Upper lobe of left lung (tissue), 6 donors: ENCODE measurements at regions not wholly inside any gene's neighbourhood (a gene's known extent, or its start where the extent isn't known, plus 50 kb on each side); places are given as distances from the start of the nearest gene placed in this dataset.
A peak's percentile ranks its signal among the peaks of the same experiment; 100 is the strongest.

Experiments used
- ATAC-seq, 2 donors: fragments of 200-7000 bp; cut with Tn5 transposase; one replicate each; pipeline ENCODE4 v1.9.1; 2022; ENCODE audit warnings: mild to moderate bottlenecking in 2 of 2, moderate library complexity in 2 of 2; ENCODE audit not compliant: low FRiP score in 2 of 2
- DNase-seq, 2 donors: peaks; one replicate each; pipeline ENCODE4 v3.0.0-alpha.2; 2019 to 2020
- H3K27ac ChIP-seq, 4 donors: fragments of 200-600 bp; sonication (generic); one replicate each; pipeline ENCODE4 v1.5.1; 2016 to 2019
- H3K27me3 ChIP-seq, 4 donors: fragments of 200-600 bp; sonication (generic); one replicate each; pipeline ENCODE4 v1.5.1; 2017 to 2019
- H3K36me3 ChIP-seq, 4 donors: fragments of 200-600 bp; sonication (generic); one replicate each; pipeline ENCODE4 v1.5.1; 2016 to 2019
- H3K4me1 ChIP-seq, 4 donors: fragments of 200-600 bp; sonication (generic); one replicate each; pipeline ENCODE4 v1.5.1; 2018 to 2019
- H3K4me3 ChIP-seq, 4 donors: fragments of 200-600 bp; sonication (generic); one replicate each; pipeline ENCODE4 v1.5.1; 2017 to 2019; ENCODE audit warnings: mild to moderate bottlenecking in 2 of 4, moderate library complexity in 1 of 4
- H3K9me3 ChIP-seq, 4 donors: fragments of 200-600 bp; sonication (generic); one replicate each; pipeline ENCODE4 v1.5.1; 2018 to 2019
- CTCF ChIP-seq, 6 experiments: fragments of 450-650 bp in 4 of 6; fragments of 200-600 bp in 2 of 6; sonication (generic) in 2 of 6; IDR thresholded peaks; one replicate each; pipeline ENCODE4 v1.5.1; 2016 to 2019; ENCODE audit warnings: antibody characterized with exemption in 6 of 6
- EP300 ChIP-seq, 4 donors: sonication (generic); formaldehyde crosslinking; IDR thresholded peaks; one replicate each; pipeline ENCODE4 v1.5.1; 2017; ENCODE audit warnings: antibody characterized with exemption in 4 of 4, control low read depth in 2 of 4
- POLR2A ChIP-seq, 4 donors: fragments of 450-650 bp; IDR thresholded peaks; one replicate each; pipeline ENCODE4 v1.5.1; 2016 to 2017; ENCODE audit warnings: antibody characterized with exemption in 4 of 4, mild to moderate bottlenecking in 2 of 4
- POLR2AphosphoS5 ChIP-seq, 2 donors: sonication (generic); formaldehyde crosslinking; IDR thresholded peaks; one replicate each; pipeline ENCODE4 v1.5.1; 2017; ENCODE audit warnings: antibody characterized with exemption in 2 of 2
- WGBS, 2 donors: methylation state at CpG; one replicate each; pipeline ENCODE4 v1.1.5; 2017 to 2018; 5-methylcytosine and 5-hydroxymethylcytosine counted together
- donor health status: DM: no; HTN: no; CAD: no; lungs with moderate emphysema.
- donor health status: DM: no; HTN: yes; CAD: no; lungs with severe emphysema.

GRCh38 chr10:106000721-106001120 is 1163.8 kb downstream of the SORCS1 start:
- no peak overlapping the region for H3K4me3 ChIP-seq
- DNase-seq, result no peak
- H3K27me3 ChIP-seq, result no peaks in the 10 kb centered on the region
- H3K9me3 ChIP-seq, result no peaks in the 10 kb centered on the region
- TF ChIP-seq CTCF (IDR thresholded peaks at IDR 0.05) (no peak), EP300 (IDR thresholded peaks at IDR 0.05) (no peak), POLR2A (IDR thresholded peaks at IDR 0.05) (no peak), POLR2AphosphoS5 (IDR thresholded peaks at IDR 0.05) (no peak)
- H3K36me3 ChIP-seq, result no peaks in the 10 kb centered on the region
- no peaks in the 10 kb centered on the region for H3K4me1 ChIP-seq
- WGBS, 2 donors, result 79 to 93% methylated on average over 2 of the region's 2 CpGs
- no peak for ATAC-seq
- no peak overlapping the region for H3K27ac ChIP-seq

DNA sequence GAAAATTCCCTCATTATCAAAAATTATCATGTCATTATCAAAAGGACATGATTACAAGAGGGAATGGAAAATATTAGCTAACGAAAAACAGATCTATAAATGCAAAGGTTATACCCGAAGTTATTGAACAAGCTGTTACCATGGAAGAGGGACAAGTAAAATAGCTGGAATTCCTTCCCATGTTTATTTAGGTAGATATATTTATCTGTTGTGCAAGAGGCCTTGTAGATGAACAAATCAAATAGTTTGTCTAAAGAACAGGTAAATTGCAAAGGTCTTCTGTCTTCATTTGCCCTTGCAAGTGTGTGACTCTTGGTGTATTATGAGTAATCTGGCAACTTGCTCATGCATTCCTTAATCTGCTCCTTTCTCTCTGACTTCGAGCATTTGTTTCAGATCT is 1170.9 kb downstream of the SORCS1 start:
- no peak for ATAC-seq
- H3K27ac ChIP-seq, result no peak overlapping the region
- no peaks in the 10 kb centered on the region for H3K27me3 ChIP-seq
- no peak for TF ChIP-seq POLR2A (IDR thresholded peaks at IDR 0.05)
- TF ChIP-seq CTCF (IDR thresholded peaks at IDR 0.05), result no peak
- no peak for TF ChIP-seq POLR2AphosphoS5 (IDR thresholded peaks at IDR 0.05)
- TF ChIP-seq EP300 (IDR thresholded peaks at IDR 0.05), result no peak
- no peak for DNase-seq
- H3K9me3 ChIP-seq, result no peaks in the 10 kb centered on the region
- 74 to 75% methylated on average over 3 of the region's 3 CpGs for WGBS, 2 donors
- H3K4me1 ChIP-seq, result no peaks in the 10 kb centered on the region
- H3K36me3 ChIP-seq, result no peaks in the 10 kb centered on the region
- H3K4me3 ChIP-seq, result no peak overlapping the region

- no peak for TF ChIP-seq POLR2AphosphoS5 (IDR thresholded peaks at IDR 0.05)
- no peak for TF ChIP-seq POLR2A (IDR thresholded peaks at IDR 0.05)
- TF ChIP-seq EP300 (IDR thresholded peaks at IDR 0.05), result no peak
- no peak for TF ChIP-seq CTCF (IDR thresholded peaks at IDR 0.05)
- Histone ChIP-seq H3K27ac (no peak overlapping the region), H3K27me3 (no peaks in the 10 kb centered on the region), H3K9me3 (no peaks in the 10 kb centered on the region), H3K4me3 (no peak overlapping the region), H3K36me3 (no peaks in the 10 kb centered on the region), H3K4me1 (no peaks in the 10 kb centered on the region)
- ATAC-seq (no peak), DNase-seq (no peak)
Measured at GRCh38 chr10:105992928-105993327, 1171.6 kb downstream of the SORCS1 start.

DNA sequence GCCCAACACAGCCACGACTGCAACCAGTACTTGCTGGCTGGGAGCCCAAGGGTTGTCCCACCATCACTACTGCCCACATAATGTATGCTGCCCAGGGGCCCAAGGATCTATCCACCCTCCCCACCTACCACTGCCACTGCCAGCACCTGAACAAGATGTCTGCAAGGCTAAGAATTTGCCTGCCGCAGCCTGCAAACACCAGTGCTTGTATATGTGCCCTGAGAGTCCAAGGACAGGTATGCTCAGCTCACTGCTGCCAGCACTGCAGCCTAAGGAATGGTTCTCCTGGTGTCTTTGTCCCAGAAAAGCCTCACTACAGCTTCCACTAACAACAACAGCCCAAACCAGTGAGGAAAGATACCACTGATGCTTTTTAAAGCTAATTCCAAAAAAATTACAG is 1174.0 kb downstream of the SORCS1 start:
- no peak for ATAC-seq
- 92 to 100% methylated on average over 1 to 2 of the region's 2 CpGs for WGBS, 2 donors
- TF ChIP-seq CTCF (IDR thresholded peaks at IDR 0.05) (no peak), POLR2A (IDR thresholded peaks at IDR 0.05) (no peak), EP300 (IDR thresholded peaks at IDR 0.05) (no peak), POLR2AphosphoS5 (IDR thresholded peaks at IDR 0.05) (no peak)

DNA sequence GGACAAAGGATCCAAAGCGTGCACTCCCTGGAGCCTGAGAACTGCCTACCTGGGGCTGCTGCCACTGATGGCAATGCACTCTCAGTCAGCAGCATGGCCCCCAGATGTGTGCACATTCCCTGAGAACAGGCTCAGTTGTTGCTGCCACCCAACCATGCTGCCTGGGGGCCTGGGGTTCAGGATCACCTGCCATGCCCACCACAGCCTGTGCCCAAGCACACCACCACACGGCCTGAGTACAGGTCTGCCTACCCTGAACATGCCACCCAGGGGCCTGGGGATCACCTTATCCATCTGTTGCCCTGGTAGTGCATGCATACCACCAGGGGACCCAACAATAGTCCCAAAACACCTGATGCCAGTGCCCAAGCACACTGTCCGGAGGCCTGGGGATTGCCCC is 1174.5 kb downstream of the SORCS1 start:
- Histone ChIP-seq H3K9me3 (no peaks in the 10 kb centered on the region), H3K4me3 (no peak overlapping the region), H3K27ac (no peak overlapping the region), H3K4me1 (no peaks in the 10 kb centered on the region), H3K27me3 (no peaks in the 10 kb centered on the region), H3K36me3 (no peaks in the 10 kb centered on the region)
- peak in 1 of 2 donors; percentile 11 for DNase-seq
- ATAC-seq, result peak in 1 of 2 donors; percentile 64
- WGBS, 2 donors, result 93 to 100% methylated on average over 1 to 3 of the region's 3 CpGs
- TF ChIP-seq POLR2AphosphoS5 (IDR thresholded peaks at IDR 0.05) (no peak), POLR2A (IDR thresholded peaks at IDR 0.05) (no peak), EP300 (IDR thresholded peaks at IDR 0.05) (no peak), CTCF (IDR thresholded peaks at IDR 0.05) (no peak)

More for the DNA sequence above, 1174.0 kb downstream of the SORCS1 start:
- H3K9me3 ChIP-seq, result no peaks in the 10 kb centered on the region
- H3K36me3 ChIP-seq, result no peaks in the 10 kb centered on the region
- H3K4me3 ChIP-seq, result no peak overlapping the region
- no peak for DNase-seq
- H3K27me3 ChIP-seq, result no peaks in the 10 kb centered on the region
- no peaks in the 10 kb centered on the region for H3K4me1 ChIP-seq
- H3K27ac ChIP-seq, result no peak overlapping the region
